HG02798 (cell line): ENCODE measurements at regions not wholly inside any gene's neighbourhood (a gene's known extent, or its start where the extent isn't known, plus 50 kb on each side); places are given as distances from the start of the nearest gene placed in this dataset.
"Not testable (repeated sequence)": the region's sequence is repeated elsewhere in the genome, so short reads cannot be mapped to it uniquely, and the experiment has no call there.

Experiments
- ATAC-seq: cut with Tn5 transposase; IDR thresholded peaks from one replicate; pipeline ENCODE4 v1.9.1; 2021; ENCODE audit warnings: mild to moderate bottlenecking; ENCODE audit not compliant: unreplicated experiment, poor library complexity

DNA sequence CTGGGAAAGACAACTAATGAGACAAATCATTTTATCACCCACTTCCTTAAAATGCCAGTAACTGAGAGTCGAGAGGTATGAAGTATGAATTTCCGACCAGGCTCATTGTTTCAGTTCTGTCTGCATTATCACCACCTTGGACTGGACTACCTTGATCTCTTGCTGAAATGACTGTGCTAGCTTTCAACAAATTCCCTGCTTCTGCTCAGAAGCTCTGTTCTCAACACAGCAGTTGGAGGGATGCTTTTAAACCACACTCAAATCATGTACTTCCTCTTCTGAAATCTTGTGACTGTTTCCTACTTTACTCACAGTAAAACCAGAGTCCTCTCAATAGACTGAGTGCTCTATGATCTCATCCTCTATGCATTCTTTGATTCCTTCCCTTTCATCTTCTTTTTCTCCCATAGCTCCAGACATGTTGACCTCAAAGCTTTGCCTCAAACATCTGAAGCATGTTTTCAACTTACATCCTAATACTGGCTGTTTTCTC lies 195.8 kb downstream of the KCNJ2 start:
- peak; percentile 66 for ATAC-seq

DNA sequence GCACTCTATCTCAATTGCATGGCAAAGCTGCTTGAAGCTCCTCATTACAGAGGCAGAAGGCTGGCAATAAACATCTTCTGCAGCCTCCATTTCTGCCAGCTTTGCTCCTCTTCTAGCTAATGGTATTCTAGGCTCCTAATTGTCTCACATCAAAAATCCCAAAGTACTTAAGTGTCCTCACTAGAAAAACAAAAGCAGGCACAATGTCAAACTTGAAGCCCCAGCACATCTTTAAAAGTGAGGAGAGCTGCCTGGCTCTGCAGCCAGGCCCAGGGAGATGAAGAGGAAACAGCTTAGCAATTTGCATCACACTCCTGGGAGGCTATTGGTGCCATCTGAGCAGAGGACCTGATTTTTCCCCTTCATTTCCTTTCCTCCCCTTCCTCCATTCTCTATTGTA lies 197.1 kb downstream of the KCNJ2 start:
- ATAC-seq, result no peak

DNA sequence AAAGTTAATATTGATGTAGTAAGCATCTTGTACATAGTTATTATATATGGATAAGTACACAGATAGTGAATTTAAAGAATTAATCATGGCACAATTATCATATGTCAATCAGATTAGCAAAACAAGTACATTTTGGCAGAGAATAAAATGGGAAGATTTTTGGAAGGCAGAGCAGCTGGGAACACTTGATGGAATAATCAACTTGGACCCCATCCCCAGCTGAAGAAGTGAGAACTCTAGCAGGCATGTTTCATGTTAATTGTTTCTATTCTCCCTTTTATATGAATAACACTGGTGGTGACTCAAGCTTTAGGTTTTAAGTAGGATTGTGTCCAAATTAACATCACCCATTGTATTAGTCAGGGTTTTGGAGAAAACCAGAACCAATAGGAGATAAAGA lies 198.7 kb downstream of the KCNJ2 start:
- ATAC-seq, result no peak

DNA sequence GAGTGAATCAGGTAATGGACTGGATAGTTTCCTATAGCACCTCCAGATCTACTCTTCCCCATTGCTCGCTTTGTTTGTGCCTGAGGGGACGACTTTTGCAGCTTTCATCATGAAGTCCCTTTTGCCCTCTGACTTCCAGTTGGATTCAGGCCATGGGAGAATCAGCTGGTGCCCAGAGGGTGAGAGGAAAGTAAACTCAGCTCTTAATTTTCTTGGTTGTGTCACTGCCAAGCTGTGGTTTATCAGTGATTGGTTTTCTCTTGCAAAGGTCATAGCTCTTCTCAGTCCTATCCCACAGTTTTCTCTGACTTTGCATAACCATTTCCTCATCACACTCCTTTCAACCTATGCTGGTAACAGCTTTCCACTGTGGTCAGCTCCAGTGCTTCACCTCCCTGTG lies 200.1 kb downstream of the KCNJ2 start:
- no peak for ATAC-seq

DNA sequence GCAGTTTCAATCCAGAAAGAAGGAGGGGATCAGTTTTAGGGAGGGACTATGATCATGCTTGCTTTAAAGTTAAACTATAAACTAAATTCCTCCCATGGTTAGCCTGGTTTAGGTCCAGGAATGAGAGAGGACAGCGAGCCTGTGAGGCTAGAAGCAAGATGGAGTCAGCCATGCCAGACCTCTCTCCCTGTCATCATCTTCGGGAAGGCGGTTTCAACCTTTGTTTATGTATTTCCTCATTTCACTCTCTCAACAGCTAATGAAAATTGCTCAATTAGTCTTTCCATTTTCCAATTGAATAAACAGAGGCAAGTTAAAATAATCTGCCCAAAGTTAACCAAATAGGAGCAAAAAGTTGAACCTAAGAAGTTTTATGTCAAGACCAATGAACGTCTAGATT lies 201.5 kb downstream of the KCNJ2 start:
- no peak for ATAC-seq

DNA sequence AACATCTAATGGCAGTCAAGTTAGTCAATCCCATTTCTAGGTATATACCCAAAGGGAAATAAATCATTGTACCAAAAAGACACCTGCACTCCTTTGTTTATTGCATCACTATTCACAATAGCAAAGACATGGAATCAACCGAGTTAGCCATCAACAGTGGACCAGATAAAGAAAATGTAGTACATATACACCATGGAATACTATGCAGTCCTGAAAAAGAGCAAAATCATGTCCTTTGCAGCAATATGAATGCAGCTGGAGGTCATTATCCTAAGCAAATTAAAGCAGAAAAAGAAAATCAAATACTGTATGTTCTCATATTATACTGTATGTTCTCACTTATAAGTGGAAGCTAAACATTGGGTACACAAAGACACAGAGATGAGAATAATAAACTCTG lies 204.0 kb downstream of the KCNJ2 start:
- no peak for ATAC-seq

DNA sequence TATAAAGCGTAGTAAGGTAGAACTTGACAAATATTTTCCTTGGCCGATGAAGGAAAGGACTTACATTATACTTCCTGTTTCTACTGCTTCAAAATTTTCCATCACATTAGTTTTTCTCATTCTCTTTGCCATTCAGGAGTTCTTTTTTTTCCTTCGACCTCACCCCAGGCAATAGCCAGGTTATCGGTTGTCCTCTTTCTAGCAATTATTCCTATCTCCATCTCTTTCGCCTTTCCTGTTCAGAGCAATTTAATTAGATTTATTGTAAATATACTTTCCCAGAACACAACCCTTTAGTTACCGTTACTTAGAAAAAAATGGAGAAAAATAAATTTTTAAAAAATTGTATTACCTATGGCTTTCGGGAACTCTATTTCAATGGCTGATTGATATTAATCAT lies 205.2 kb downstream of the KCNJ2 start:
- ATAC-seq, result no peak

DNA sequence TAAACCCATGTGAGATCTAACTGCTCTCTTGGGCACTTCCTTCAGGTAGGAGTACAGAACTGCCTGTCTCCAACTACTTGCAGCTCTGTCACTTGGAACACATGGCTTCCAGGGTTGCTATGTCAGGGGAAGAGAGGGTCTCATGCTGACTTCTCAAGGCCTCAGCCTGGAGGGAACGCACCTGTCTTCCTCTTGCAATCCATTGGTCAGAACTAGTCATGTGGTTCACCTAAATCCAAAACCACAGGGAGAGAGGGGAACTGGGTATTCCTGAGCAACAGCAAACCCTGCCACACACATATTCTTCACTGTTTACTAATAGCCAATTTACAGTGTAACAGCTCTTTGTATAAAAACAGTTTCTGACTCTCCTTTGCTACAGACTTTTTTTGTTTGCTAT lies 206.1 kb downstream of the KCNJ2 start:
- ATAC-seq, result no peak

DNA sequence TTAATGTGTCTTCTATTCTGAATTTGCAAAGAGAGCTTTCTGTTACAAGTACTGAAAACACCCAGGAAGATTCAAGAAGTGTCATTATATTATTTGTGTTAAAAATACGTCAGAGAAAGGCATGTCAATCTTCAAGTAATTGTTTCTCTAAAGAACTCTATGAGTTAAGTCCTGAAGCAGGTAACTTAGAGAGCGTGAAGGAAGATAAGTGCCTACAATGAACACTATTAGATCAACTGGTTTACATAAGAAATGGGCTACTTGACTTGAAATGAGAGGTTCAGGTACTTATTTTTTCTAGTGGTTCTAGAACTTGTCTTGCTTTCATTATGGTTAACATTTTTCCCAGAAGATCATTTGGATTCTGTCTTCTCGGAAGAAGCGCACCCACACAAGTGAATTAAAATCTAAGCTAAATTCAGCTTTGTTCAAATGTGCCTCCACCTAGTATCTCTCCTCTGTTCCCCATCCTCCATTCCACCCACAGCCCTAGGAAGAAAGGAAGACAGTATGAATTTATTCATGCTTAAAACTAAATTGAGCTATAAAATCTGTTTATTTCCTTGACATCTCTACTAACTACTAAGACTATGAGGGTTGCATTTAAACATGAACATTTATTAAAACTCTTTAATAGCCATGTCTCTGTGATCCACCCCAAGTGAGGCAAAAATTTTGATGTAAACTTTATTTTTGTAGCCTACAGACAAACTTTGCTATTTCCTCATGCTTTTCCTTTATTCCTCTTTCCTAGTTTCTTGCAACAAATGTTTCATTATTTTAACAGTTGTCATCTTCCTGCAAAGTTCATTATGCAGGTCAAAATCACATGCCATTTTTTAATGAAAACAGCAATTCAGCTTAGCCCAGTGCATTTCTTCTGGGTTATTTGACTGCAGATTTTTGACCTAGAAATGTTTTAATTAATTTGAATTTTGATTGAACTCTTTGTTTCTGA lies 206.8 kb downstream of the KCNJ2 start:
- ATAC-seq, result no peak

DNA sequence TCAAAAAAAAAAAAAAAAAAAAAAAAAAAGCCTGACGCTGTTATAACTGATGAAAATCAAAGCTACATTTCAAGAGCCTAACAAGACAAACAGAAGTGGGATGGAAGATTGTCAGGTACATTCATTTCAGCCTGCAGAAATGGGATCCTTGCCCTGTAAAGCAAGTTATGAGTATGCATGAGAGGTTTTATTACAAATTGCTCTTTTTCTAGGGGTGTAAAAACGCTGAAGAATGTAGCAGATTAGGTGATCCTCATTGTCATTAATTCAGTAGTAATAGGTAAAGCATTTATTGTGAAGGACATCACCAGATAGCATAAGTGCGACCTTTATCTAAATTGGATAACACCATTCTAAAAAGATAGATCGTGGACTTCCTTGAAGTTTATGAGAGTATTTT lies 208.3 kb downstream of the KCNJ2 start:
- no peak for ATAC-seq

DNA sequence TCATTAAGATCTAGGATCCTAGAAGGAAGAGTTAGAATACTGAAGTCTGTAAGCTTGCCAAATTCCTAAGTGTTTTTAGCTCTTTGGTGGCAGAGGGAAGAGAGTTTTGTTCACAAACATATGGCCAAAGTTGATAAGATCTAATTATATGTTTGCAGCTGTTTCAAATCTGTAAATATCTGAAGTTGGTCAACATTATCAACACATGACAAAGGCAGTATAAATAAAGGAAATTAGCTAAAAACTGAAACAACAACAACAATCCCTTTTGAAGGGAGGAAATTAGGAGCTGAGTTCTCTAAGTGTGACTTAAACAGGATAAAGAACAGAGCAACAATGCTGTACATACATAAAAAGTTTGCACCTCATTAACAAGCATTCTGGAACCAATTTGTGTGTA lies 208.7 kb downstream of the KCNJ2 start:
- ATAC-seq, result no peak

DNA sequence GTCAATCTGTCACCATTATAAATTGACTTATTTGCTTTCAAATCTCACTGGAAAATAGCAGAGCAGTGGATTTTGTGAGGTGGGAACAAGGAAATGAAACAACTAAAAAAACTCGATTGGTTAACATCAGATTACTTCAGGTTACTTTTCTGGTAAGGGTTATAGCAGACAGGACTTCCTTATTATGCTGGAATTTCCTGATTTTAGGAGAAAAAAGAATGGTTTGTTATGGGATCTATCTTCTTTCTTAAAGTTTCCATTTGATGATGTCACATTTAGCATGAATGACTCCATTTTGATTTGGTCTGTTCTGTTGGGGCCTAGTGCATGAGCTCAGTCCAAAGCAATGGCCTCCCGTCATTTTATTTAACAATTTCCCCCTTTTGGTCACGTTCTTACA lies 210.6 kb downstream of the KCNJ2 start:
- ATAC-seq, result no peak

DNA sequence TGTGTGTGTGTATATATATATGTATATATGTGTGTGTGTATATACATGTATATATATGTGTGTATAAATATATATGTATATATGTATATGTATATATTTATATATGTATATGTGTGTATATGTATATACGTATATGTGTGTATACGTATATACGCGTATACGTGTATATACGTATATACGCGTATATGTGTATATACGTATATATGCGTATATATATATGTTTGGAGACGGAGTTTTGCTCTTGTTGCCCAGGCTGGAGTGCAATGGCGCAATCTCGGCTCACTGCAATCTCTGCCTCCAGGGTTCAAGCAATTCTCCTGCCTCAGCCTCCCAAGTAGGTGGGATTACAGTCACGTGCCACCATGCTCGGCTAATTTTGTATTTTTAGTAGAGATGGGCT lies 212.6 kb downstream of the KCNJ2 start:
- ATAC-seq, result not testable (repeated sequence)

DNA sequence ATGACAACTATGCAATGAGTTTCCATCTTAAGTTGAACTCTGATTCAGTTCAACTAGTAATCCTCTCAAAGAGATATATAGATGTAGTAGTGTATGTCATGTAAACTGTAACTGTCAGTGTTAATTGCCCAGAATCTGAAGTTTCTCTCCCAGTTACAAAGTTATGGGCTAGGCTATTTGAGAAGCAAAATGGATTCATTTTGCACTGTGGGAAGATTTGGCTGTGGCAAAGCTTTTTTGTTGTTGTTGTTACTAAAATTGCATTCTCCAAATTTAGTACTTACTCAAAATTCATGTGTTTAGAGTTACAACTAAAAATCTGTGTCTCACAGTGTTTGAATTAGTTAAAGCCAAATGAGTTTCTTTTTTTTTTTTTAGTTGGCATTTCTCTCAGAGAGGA lies 219.0 kb downstream of the KCNJ2 start:
- no peak for ATAC-seq

DNA sequence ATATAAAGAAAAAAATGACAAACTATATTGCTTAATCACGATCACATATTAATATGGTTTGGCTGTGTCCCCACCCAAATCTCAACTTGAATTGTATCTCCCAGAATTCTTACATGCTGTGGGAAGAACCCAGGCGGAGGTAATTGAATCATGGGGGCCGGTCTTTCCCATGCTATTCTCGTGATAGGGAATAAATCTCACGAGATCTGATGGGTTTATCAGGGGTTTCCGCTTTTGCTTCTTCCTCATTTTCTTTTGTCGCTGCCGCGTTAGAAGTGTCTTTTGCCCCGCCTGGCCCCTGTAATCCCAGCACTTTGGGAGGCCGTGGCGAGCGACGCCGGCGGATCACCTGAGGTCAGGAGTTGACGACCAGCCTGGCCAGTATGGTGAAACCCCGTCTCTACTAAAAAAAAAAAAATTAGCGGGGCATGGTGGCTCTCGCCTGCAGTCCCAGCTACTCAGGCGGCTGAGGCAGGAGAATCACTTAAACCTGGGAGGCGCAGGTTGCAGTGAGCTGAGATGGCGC lies 220.0 kb downstream of the KCNJ2 start:
- not testable (repeated sequence) for ATAC-seq

DNA sequence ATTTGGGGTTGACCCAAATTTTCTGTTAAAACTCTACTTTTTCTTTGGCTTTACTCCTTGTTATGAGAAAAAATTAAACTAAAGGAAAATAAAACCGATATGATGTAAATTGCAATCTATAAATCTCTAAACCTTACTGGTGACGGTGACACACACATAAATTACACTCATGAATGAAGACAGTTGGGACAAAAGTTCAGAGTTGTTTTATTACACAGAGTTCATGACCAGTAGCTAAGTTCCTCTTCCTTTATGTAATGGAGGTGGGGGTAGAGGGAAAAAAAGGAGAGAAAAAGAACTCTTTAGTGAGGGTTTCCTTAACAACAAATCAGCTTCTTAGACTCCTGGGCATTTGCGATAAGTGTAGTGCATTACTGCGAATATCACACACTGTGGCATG lies 220.7 kb downstream of the KCNJ2 start:
- no peak for ATAC-seq

DNA sequence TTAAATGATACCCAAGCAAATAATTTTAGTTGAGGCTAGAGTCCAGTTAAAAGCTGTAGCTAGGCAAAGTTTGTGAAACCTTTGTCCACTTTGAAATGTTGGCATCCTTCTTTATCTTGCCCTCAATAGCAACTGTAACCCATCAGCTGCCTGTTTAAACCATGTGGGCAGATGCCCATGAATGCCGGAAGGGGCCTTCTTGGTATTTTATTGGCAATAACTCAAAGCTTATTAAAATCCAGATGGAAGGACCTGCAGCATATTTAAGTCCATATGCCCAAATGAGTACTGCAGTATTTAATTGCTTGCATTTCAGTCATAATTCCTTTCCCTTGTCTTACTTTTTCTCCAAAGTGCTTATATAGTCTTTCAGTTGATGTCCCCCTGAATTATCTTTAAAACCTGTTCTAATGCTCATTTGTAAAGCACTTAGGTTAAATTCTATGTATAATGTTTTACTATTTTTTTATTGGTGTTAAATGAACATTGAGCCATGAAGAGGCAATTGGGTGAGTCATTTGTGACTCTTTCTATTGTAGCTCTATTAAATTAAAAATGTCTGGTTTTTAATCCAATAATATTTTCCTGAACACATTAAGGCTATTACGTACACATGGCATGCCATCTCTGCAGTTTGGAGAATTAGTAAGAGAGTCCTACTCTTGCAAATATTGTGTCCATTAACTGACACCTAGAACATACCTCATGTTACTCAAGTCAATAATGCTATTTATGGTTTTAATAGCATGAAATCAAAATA lies 225.3 kb downstream of the KCNJ2 start:
- no peak for ATAC-seq

DNA sequence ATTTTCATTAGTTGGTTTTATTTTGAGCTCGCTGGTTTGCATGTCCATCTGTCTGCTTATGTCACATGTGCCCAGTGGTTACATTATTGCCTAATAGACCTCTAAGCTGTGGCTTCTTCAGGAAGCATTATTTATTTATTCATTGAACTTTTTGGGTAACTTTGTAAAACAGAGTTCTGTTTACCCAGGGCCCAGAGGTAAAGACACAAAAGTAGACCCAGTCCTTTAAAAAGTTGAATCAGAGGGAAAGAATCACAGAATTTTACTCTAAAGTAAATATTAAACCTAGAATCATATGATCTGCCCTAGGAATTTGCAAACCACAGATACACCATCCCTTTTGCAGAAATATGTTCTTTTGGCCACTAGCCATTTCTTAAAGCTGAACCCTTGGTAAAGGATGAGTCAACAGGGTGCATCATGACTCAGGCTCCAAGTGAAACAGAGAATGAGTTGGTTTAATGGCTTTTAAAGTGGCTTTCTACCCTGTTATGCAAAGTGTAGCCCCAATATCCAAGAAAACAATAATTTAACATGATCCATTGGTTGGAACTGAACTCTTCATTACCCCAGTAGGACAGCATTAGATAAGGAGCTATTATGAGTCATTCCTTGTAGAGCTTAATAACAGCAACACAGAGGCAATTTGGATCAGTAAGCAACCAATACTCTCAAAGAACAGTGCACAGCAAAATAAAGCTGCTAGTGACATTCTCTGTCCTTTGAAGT lies 236.3 kb downstream of the KCNJ2 start:
- ATAC-seq, result peak; percentile 57

DNA sequence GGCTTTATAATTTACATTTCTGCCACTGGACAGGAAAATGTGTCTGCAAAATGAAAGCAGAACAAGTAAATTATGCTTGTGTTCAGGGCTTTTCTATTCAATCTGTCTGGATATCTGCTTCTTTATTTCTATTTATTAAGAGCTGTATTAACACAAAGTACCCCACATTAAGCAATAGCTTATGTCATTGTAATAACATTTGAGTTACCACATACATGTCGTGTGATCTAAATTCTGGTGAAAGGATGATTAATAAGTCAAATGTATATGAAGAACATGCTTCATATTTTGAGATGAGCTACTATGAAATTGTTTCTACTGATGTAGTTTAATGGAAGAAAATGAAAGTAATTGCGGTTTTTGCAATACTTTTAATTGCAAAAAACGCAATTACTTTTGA lies 238.2 kb downstream of the KCNJ2 start:
- ATAC-seq, result no peak

DNA sequence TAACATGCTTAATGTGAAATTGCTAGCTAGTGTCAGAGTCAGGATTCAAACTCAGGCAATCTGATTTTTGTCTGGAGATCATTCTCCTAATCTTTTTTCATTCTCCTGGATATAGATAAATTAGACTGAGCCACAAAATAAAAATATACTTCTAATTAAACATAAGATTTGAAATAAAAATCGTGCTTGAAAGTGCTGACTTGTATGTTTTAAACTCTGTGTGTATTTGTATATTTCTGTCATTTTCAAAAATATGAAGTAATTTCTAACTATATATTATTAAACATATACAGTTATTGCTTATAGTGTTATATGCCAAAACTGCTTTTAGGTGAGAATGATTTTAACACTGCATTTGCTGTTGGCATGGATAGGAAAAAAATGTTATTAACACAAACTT lies 239.4 kb downstream of the KCNJ2 start:
- no peak for ATAC-seq

DNA sequence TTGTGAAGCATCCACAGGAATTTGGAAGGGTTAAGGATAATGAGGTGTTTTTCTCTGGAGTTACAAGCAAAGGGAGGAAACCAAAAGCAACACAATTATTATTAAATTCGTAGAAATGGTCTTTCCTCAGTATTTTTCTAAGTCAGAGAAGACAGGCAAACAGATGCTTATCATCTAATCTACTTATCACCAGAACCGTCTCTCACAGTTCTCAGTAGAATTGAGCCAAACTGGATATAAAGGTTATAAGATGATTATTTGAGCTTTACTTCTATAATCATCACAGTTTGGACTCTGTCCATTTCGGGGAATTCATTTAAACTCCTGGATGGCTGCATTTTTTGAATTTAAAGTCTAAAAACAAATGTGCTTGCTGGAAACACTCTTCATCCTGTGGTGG lies 245.0 kb downstream of the KCNJ2 start:
- no peak for ATAC-seq
